ENCODE measurements at regions not wholly inside any gene's neighbourhood (a gene's known extent, or its start where the extent isn't known, plus 50 kb on each side); places are given as distances from the start of the nearest gene placed in this dataset.

GRCh38 chr1:81128079-81128478 is 672.7 kb upstream of the ADGRL2 start:
- WGBS, 2 donors = 95 to 99% methylated on average over 1 of the region's 1 CpG
- Histone ChIP-seq H3K9ac (ENCODE audit: insufficient read depth in 1 of 2, low read length in 2 of 2) (no peak overlapping the region), H3K36me3 (ENCODE audit: control insufficient read depth in 4 of 4, insufficient read depth in 4 of 4, low read length in 4 of 4) (no peaks in the 10 kb centered on the region), H3K4me3 (no peak overlapping the region), H3K4me1 (ENCODE audit: control insufficient read depth in 5 of 5, insufficient read depth in 5 of 5, low read length in 5 of 5) (peaks cover 0 to 7% (median 0%) of the 10 kb centered on the region in 5 donors), H3K9me3 (ENCODE audit: control insufficient read depth in 4 of 4, insufficient read depth in 3 of 4, low read length in 3 of 4) (no peaks in the 10 kb centered on the region), H3K27me3 (ENCODE audit: control insufficient read depth in 3 of 3, insufficient read depth in 3 of 3, low read length in 2 of 3) (no peaks in the 10 kb centered on the region), H3K27ac (ENCODE audit: low read depth in 1 of 2, low read length in 1 of 2) (no peak overlapping the region)
- TF ChIP-seq, protein P1, sequence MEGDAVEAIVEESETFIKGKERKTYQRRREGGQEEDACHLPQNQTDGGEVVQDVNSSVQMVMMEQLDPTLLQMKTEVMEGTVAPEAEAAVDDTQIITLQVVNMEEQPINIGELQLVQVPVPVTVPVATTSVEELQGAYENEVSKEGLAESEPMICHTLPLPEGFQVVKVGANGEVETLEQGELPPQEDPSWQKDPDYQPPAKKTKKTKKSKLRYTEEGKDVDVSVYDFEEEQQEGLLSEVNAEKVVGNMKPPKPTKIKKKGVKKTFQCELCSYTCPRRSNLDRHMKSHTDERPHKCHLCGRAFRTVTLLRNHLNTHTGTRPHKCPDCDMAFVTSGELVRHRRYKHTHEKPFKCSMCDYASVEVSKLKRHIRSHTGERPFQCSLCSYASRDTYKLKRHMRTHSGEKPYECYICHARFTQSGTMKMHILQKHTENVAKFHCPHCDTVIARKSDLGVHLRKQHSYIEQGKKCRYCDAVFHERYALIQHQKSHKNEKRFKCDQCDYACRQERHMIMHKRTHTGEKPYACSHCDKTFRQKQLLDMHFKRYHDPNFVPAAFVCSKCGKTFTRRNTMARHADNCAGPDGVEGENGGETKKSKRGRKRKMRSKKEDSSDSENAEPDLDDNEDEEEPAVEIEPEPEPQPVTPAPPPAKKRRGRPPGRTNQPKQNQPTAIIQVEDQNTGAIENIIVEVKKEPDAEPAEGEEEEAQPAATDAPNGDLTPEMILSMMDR (IDR thresholded peaks at IDR 0.05; ENCODE audit: control extremely low read depth, extremely low read depth) = no peak
- no peak for DNase-seq
- ATAC-seq (ENCODE audit: insufficient read depth, low FRiP score) = no peak

DNA sequence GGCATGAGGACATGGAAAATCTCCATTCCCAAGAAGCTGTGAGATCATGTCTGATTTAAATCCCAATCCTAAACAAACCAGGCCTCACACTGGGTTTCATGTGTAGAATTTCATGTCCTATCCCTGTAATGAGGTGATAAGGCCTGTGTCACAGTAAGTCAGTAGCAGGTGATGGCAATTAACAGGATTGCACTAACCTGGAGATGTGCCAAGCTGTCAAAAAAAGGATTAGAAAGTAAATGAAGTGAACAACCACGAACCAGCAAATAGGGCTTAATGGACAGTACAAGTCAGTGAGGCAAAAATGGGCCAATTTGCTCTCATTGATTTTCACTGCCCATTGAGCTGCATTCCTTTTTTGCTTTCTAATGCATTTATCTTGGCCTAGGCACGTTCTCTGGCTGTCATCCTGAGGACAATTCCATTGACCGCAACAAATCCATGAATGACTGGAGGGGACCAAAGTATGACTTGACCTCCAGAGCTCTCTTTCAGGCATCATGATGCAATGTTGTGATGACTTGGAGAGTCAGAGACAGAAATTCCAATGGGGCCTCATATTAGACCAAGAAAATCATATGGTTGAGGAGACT is 673.6 kb upstream of the ADGRL2 start:
- ATAC-seq (ENCODE audit: insufficient read depth, low FRiP score) (no peak), DNase-seq (no peak)
- no peaks in the 10 kb centered on the region for H3K36me3 ChIP-seq (ENCODE audit: control insufficient read depth in 4 of 4, insufficient read depth in 4 of 4, low read length in 4 of 4)
- no peaks in the 10 kb centered on the region for H3K9me3 ChIP-seq (ENCODE audit: control insufficient read depth in 4 of 4, insufficient read depth in 3 of 4, low read length in 3 of 4)
- no peak overlapping the region for H3K27ac ChIP-seq (ENCODE audit: low read depth in 1 of 2, low read length in 1 of 2)
- no peak overlapping the region for H3K4me3 ChIP-seq
- H3K27me3 ChIP-seq (ENCODE audit: control insufficient read depth in 3 of 3, insufficient read depth in 3 of 3, low read length in 2 of 3) = no peaks in the 10 kb centered on the region
- H3K4me1 ChIP-seq (ENCODE audit: control insufficient read depth in 5 of 5, insufficient read depth in 5 of 5, low read length in 5 of 5) = peaks cover 0 to 7% (median 0%) of the 10 kb centered on the region in 5 donors
- 63 to 75% methylated on average over 3 of the region's 3 CpGs for WGBS, 2 donors
- TF ChIP-seq, protein P1 (IDR thresholded peaks at IDR 0.05; ENCODE audit: control extremely low read depth, extremely low read depth) = no peak
- H3K9ac ChIP-seq (ENCODE audit: insufficient read depth in 1 of 2, low read length in 2 of 2) = no peak overlapping the region

DNA sequence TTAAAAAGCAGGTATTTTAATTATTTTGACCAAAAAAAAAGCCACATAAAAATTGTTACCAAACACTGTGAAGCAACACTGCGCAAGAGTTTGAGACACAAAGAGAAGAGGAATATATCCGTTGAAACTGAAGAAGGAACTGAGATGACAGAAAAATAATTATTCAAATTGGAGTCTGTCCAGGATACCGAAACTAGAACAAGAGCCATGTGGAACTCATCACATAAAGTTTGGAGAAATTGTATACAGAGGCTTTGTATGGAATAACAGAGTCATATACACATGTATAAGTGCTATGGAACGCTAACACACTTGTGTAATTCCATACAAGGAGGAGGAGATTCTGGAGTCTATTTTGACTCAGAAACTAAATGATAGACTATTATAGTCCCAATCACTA is 675.1 kb upstream of the ADGRL2 start:
- Histone ChIP-seq H3K9me3 (ENCODE audit: control insufficient read depth in 4 of 4, insufficient read depth in 3 of 4, low read length in 3 of 4) (no peaks in the 10 kb centered on the region), H3K27me3 (ENCODE audit: control insufficient read depth in 3 of 3, insufficient read depth in 3 of 3, low read length in 2 of 3) (no peaks in the 10 kb centered on the region), H3K36me3 (ENCODE audit: control insufficient read depth in 4 of 4, insufficient read depth in 4 of 4, low read length in 4 of 4) (no peaks in the 10 kb centered on the region), H3K9ac (ENCODE audit: insufficient read depth in 1 of 2, low read length in 2 of 2) (no peak overlapping the region), H3K4me3 (no peak overlapping the region), H3K27ac (ENCODE audit: low read depth in 1 of 2, low read length in 1 of 2) (no peak overlapping the region), H3K4me1 (ENCODE audit: control insufficient read depth in 5 of 5, insufficient read depth in 5 of 5, low read length in 5 of 5) (peaks cover 0 to 7% (median 0%) of the 10 kb centered on the region in 5 donors)
- ATAC-seq (ENCODE audit: insufficient read depth, low FRiP score) (no peak), DNase-seq (peak in 2 of 3 donors; percentile 71 to 82)
- WGBS, 2 donors = 35 to 60% methylated on average over 4 of the region's 4 CpGs
- TF ChIP-seq, protein P1 (IDR thresholded peaks at IDR 0.05; ENCODE audit: control extremely low read depth, extremely low read depth) = no peak

GRCh38 chr1:81121306-81121705 is 679.4 kb upstream of the ADGRL2 start:
- ATAC-seq (ENCODE audit: insufficient read depth, low FRiP score) = no peak
- H3K9ac ChIP-seq (ENCODE audit: insufficient read depth in 1 of 2, low read length in 2 of 2) = no peak overlapping the region
- DNase-seq = no peak
- no peaks in the 10 kb centered on the region for H3K4me1 ChIP-seq (ENCODE audit: control insufficient read depth in 5 of 5, insufficient read depth in 5 of 5, low read length in 5 of 5)
- TF ChIP-seq, protein P1 (IDR thresholded peaks at IDR 0.05; ENCODE audit: control extremely low read depth, extremely low read depth) = no peak
- H3K27me3 ChIP-seq (ENCODE audit: control insufficient read depth in 3 of 3, insufficient read depth in 3 of 3, low read length in 2 of 3) = no peaks in the 10 kb centered on the region
- no peak overlapping the region for H3K27ac ChIP-seq (ENCODE audit: low read depth in 1 of 2, low read length in 1 of 2)
- H3K4me3 ChIP-seq = no peak overlapping the region
- 52 to 76% methylated on average over 5 of the region's 5 CpGs for WGBS, 2 donors
- no peaks in the 10 kb centered on the region for H3K36me3 ChIP-seq (ENCODE audit: control insufficient read depth in 4 of 4, insufficient read depth in 4 of 4, low read length in 4 of 4)
- no peaks in the 10 kb centered on the region for H3K9me3 ChIP-seq (ENCODE audit: control insufficient read depth in 4 of 4, insufficient read depth in 3 of 4, low read length in 3 of 4)

Data from lung (tissue), 11 donors.